ENCODE measurements at regions not wholly inside any gene's neighbourhood (a gene's known extent, or its start where the extent isn't known, plus 50 kb on each side); places are given as distances from the start of the nearest gene placed in this dataset.

GRCh38 chr9:105079457-105079856, 151.5 kb upstream of the ABCA1 start:
- POLR2A ChIA-PET = no interaction called here
- DNase-seq (no peak), ATAC-seq (ENCODE audit: poor library complexity) (no peak)
- no peaks in the 10 kb centered on the region for H3K9me3 Mint-ChIP-seq
- Histone ChIP-seq H3K36me3 (ENCODE audit: insufficient read depth, low read length) (no peaks in the 10 kb centered on the region), H3K4me3 (ENCODE audit: low read length) (no peak overlapping the region), H3K4me1 (ENCODE audit: insufficient read depth, low read length) (no peaks in the 10 kb centered on the region), H3K27me3 (ENCODE audit: control insufficient read depth in 1 of 2, insufficient read depth in 2 of 2, low read length in 2 of 2) (no peaks in the 10 kb centered on the region), H3K9me3 (ENCODE audit: control insufficient read depth in 1 of 2, insufficient read depth in 1 of 2, low read length in 2 of 2) (no peaks in the 10 kb centered on the region), H3K27ac (ENCODE audit: low read depth in 1 of 2, low read length in 2 of 2) (no peak overlapping the region)
- H3K36me3 Mint-ChIP-seq (ENCODE audit: low read depth) = no peaks in the 10 kb centered on the region
- intact Hi-C loops (cut with DNase I, micrococcal nuclease) = no loop called here
- no peak for TF ChIP-seq CTCF (IDR thresholded peaks at IDR 0.05)
- H3K4me3 Mint-ChIP-seq = no peak overlapping the region
- H3K4me1 Mint-ChIP-seq (ENCODE audit: low read depth) = no peaks in the 10 kb centered on the region
- no peaks in the 10 kb centered on the region for H3K27me3 Mint-ChIP-seq
- no peak overlapping the region for H3K27ac Mint-ChIP-seq
- CTCF ChIA-PET = no interaction called here

- Mint-ChIP-seq H3K27ac (no peak overlapping the region), H3K9me3 (no peaks in the 10 kb centered on the region), H3K27me3 (no peaks in the 10 kb centered on the region), H3K4me1 (ENCODE audit: low read depth) (no peaks in the 10 kb centered on the region), H3K36me3 (ENCODE audit: low read depth) (no peaks in the 10 kb centered on the region), H3K4me3 (no peak overlapping the region)
- Histone ChIP-seq H3K4me3 (ENCODE audit: low read length) (no peak overlapping the region), H3K9me3 (ENCODE audit: control insufficient read depth in 1 of 2, insufficient read depth in 1 of 2, low read length in 2 of 2) (no peaks in the 10 kb centered on the region), H3K36me3 (ENCODE audit: insufficient read depth, low read length) (no peaks in the 10 kb centered on the region), H3K27ac (ENCODE audit: low read depth in 1 of 2, low read length in 2 of 2) (no peak overlapping the region), H3K4me1 (ENCODE audit: insufficient read depth, low read length) (no peaks in the 10 kb centered on the region), H3K27me3 (ENCODE audit: control insufficient read depth in 1 of 2, insufficient read depth in 2 of 2, low read length in 2 of 2) (no peaks in the 10 kb centered on the region)
- ATAC-seq (ENCODE audit: poor library complexity) (no peak), DNase-seq (no peak)
- CTCF ChIA-PET = no interaction called here
- POLR2A ChIA-PET = no interaction called here
- no peak for TF ChIP-seq CTCF (IDR thresholded peaks at IDR 0.05)
- intact Hi-C loops (cut with DNase I, micrococcal nuclease) = no loop called here
Measured at GRCh38 chr9:105082843-105083242, 154.9 kb upstream of the ABCA1 start.

GRCh38 chr9:105083256-105083655, 155.3 kb upstream of the ABCA1 start:
- CTCF ChIA-PET = no interaction called here
- no peak for DNase-seq
- Histone ChIP-seq H3K27ac (ENCODE audit: low read depth in 1 of 2, low read length in 2 of 2) (no peak overlapping the region), H3K9me3 (ENCODE audit: control insufficient read depth in 1 of 2, insufficient read depth in 1 of 2, low read length in 2 of 2) (no peaks in the 10 kb centered on the region), H3K4me3 (ENCODE audit: low read length) (no peak overlapping the region), H3K36me3 (ENCODE audit: insufficient read depth, low read length) (no peaks in the 10 kb centered on the region), H3K27me3 (ENCODE audit: control insufficient read depth in 1 of 2, insufficient read depth in 2 of 2, low read length in 2 of 2) (no peaks in the 10 kb centered on the region), H3K4me1 (ENCODE audit: insufficient read depth, low read length) (no peaks in the 10 kb centered on the region)
- Mint-ChIP-seq H3K4me3 (no peak overlapping the region), H3K36me3 (ENCODE audit: low read depth) (no peaks in the 10 kb centered on the region), H3K27me3 (no peaks in the 10 kb centered on the region), H3K27ac (no peak overlapping the region), H3K9me3 (no peaks in the 10 kb centered on the region), H3K4me1 (ENCODE audit: low read depth) (no peaks in the 10 kb centered on the region)
- POLR2A ChIA-PET = no interaction called here
- intact Hi-C loops (cut with DNase I, micrococcal nuclease) = no loop called here
- ATAC-seq (ENCODE audit: poor library complexity) = no peak
- no peak for TF ChIP-seq CTCF (IDR thresholded peaks at IDR 0.05)
